ENCODE measurements at regions not wholly inside any gene's neighbourhood (a gene's known extent, or its start where the extent isn't known, plus 50 kb on each side); places are given as distances from the start of the nearest gene placed in this dataset.

DNA sequence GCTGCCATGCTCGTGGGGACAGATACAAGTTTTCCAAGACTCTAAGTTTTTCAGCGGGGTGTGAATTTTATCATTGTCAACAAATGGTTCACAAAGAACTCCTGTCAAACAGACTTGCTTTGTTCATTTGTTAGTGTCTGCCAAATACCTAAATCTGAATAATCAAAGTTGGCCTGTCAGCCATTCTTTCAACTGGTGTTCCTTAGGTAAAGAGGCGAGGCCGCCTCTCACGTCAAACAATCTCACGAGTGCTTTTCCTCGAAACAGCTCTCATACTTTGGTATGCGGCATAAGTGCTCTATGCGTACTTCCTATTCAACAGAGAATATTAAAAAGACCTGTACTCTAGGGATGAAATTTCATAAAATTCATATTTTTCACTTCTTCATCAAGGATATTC lies 51.4 kb upstream of the KANK4 start:
- DNase-seq (ENCODE audit: low read depth): no peak
- no peak for TF ChIP-seq CTCF (conservative IDR thresholded peaks at IDR 0.05; ENCODE audit: control insufficient read depth, insufficient read depth, low read depth, low read length)
- no peak overlapping the region for H3K4me3 ChIP-seq (ENCODE audit: control insufficient read depth, low read depth, low read length)

GRCh38 chr1:62371375-62371774 lies 52.1 kb upstream of the KANK4 start:
- DNase-seq (ENCODE audit: low read depth): no peak

GRCh38 chr1:62373221-62373620 lies 54.0 kb upstream of the KANK4 start:
- no peak for TF ChIP-seq CTCF (conservative IDR thresholded peaks at IDR 0.05; ENCODE audit: control insufficient read depth, insufficient read depth, low read depth, low read length)
- DNase-seq (ENCODE audit: low read depth): no peak
- no peak overlapping the region for H3K4me3 ChIP-seq (ENCODE audit: control insufficient read depth, low read depth, low read length)

More at GRCh38 chr1:62371375-62371774, 52.1 kb upstream of the KANK4 start:
- no peak overlapping the region for H3K4me3 ChIP-seq (ENCODE audit: control insufficient read depth, low read depth, low read length)
- no peak for TF ChIP-seq CTCF (conservative IDR thresholded peaks at IDR 0.05; ENCODE audit: control insufficient read depth, insufficient read depth, low read depth, low read length)

DNA sequence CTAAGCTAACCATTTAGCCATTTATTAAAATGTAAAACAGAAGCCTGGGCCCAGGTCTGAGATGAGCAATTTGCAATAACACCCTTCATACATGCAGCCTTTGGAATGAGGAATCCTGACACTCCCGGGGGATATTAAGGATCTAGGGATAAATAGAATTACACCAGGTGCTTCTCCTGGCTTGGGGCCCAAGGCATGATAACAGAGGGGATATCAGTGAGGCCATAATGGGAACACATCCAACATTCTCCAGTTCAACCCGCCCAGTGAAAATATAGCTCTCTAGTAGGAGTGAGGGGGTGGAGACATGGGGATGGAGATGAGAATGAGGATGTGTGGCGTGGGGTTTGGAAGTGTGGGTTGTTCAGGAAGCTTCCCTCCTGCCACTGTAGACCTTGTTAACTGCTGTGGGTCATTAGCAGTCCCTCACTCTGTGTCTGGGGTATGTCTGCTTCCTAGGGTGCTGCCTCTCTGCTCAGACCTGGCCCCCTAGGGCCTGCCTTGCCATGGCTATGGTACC lies 57.9 kb upstream of the KANK4 start:
- DNase-seq (ENCODE audit: low read depth): no peak
- H3K4me3 ChIP-seq (ENCODE audit: control insufficient read depth, low read depth, low read length): no peak overlapping the region
- no peak for TF ChIP-seq CTCF (conservative IDR thresholded peaks at IDR 0.05; ENCODE audit: control insufficient read depth, insufficient read depth, low read depth, low read length)

DNA sequence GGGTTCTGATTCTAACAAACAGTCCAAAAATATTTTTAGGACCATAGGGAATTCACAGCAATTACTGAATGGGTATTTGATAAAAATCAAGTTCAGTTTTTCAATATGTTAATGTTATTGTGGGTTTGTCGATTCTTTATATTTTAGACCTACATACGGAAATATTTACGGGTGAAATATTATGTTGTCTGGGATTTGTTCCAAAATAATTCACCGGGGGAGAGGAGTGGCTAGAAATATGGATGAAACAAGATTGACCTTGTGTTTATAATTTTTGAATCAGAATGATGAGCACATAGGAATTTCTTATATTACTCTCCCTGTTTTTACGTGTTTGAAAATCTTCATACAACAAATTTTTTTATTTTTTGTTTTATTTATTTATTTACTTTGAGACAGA lies 56.7 kb upstream of the USP1 start:
- no peak for DNase-seq (ENCODE audit: low read depth)
- H3K4me3 ChIP-seq (ENCODE audit: control insufficient read depth, low read depth, low read length): no peak overlapping the region
- TF ChIP-seq CTCF (conservative IDR thresholded peaks at IDR 0.05; ENCODE audit: control insufficient read depth, insufficient read depth, low read depth, low read length): no peak

DNA sequence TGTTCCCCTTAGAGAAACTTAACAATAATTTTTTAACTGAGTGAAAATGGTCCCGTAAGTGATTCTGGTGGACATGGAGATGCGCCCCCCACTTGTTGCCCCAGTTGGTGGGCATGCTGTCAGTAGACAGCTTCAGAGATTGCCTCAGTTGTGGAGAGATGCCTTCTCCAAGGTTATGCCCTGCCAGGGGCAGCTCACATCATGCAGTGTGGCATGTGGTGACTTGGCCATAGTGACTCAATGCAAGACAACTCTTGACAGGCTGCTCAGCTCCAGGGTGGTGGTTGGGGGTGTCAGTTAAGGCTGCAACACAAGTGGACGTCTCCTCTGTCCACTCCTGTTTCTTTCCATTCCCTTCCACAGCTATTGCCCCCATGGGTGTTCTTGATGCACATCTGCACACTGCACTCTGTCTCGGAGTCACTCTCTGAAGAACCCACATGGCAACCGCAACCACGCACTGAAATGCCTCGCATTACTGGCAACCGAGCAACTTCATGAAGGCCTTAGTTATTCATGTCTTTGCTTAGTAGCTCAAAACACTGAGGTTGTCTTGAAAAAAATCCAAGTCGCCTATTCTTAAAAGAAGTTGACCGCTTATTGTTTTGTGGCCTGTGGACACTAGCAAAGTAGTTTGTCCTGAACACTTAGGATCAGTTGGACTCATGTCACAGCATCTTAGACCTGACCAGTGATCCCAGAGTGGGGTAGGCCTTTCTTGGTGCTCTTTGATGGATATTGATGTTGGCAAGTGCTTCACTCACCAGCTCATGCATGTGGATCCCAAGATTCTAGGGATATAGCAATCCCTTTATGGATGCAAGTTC lies 54.8 kb upstream of the USP1 start:
- no peak for DNase-seq (ENCODE audit: low read depth)
- H3K4me3 ChIP-seq (ENCODE audit: control insufficient read depth, low read depth, low read length): no peak overlapping the region
- no peak for TF ChIP-seq CTCF (conservative IDR thresholded peaks at IDR 0.05; ENCODE audit: control insufficient read depth, insufficient read depth, low read depth, low read length)
